Ovary (tissue), 7 donors: ENCODE measurements at regions not wholly inside any gene's neighbourhood (a gene's known extent, or its start where the extent isn't known, plus 50 kb on each side); places are given as distances from the start of the nearest gene placed in this dataset.

Experiments
- DNase-seq, 5 donors: peaks; one replicate each; pipeline ENCODE4 v3.0.0-alpha.2; 2019 to 2020
- H3K27ac ChIP-seq, 2 donors: fragments of 200-600 bp; one replicate each; pipeline versions ENCODE4 v1.5.1 to v1.8.0; 2019 to 2022
- H3K27me3 ChIP-seq: fragments of 200-600 bp; one replicate; pipeline ENCODE4 v1.8.0; 2022
- H3K36me3 ChIP-seq: fragments of 200-600 bp; sonication (generic); one replicate; pipeline ENCODE4 v1.5.1; 2019
- H3K4me1 ChIP-seq: one replicate; pipeline ENCODE4 v1.8.1; 2013; ENCODE audit warnings: mild to moderate bottlenecking, moderate library complexity; ENCODE audit not compliant: insufficient read depth
- H3K4me3 ChIP-seq: fragments of 200-600 bp; sonication (generic); one replicate; pipeline ENCODE4 v1.5.1; 2017
- H3K9me3 ChIP-seq, 2 donors: fragments of 200-600 bp in 1 of 2; sonication (generic) in 1 of 2; one replicate each; pipeline versions ENCODE4 v1.5.1 to v1.8.1; 2013 to 2019; ENCODE audit warnings: mild to moderate bottlenecking in 1 of 2, moderate library complexity in 1 of 2
- CTCF ChIP-seq, 3 donors: fragments of 450-650 bp in 2 of 3; fragments of 200-600 bp in 1 of 3; IDR thresholded peaks; one replicate each; pipeline versions ENCODE4 v1.5.1 to v1.8.0; 2016 to 2022; ENCODE audit warnings: antibody characterized with exemption in 3 of 3, mild to moderate bottlenecking in 1 of 3
- EP300 ChIP-seq: sonication (generic); formaldehyde crosslinking; IDR thresholded peaks from one replicate; pipeline ENCODE4 v1.6.1; 2017; ENCODE audit warnings: antibody characterized with exemption
- POLR2A ChIP-seq: fragments of 450-650 bp; IDR thresholded peaks from one replicate; pipeline ENCODE4 v1.6.1; 2017; ENCODE audit warnings: antibody characterized with exemption, mild to moderate bottlenecking, moderate library complexity
- WGBS, 3 donors: extraction: QIAGEN DNeasy Blood & Tissue Kit in 1 of 3; methylation state at CpG; one replicate each; pipeline versions ENCODE4 v1.1.5 to v1.1.7; 2013 to 2017; 5-methylcytosine and 5-hydroxymethylcytosine counted together
- intact Hi-C, 4 donors: fragments of 100-400 bp; cut with DNase I; formaldehyde crosslinking; loops; one replicate each; pipeline versions ENCODE4 v1.11.0 to v1.15.1; 2022 to 2023
- donor health status: DM: no; HTN: no; CAD: no; lungs with moderate emphysema.
- donor health status: DM: no; HTN: no; CAD: no.
- donor health status: Bipolar disorder and iron deficiency.
- donor health status: DM: no; HTN: no; CAD: no.
- donor health status: DM: yes; HTN: yes; CAD: no.

DNA sequence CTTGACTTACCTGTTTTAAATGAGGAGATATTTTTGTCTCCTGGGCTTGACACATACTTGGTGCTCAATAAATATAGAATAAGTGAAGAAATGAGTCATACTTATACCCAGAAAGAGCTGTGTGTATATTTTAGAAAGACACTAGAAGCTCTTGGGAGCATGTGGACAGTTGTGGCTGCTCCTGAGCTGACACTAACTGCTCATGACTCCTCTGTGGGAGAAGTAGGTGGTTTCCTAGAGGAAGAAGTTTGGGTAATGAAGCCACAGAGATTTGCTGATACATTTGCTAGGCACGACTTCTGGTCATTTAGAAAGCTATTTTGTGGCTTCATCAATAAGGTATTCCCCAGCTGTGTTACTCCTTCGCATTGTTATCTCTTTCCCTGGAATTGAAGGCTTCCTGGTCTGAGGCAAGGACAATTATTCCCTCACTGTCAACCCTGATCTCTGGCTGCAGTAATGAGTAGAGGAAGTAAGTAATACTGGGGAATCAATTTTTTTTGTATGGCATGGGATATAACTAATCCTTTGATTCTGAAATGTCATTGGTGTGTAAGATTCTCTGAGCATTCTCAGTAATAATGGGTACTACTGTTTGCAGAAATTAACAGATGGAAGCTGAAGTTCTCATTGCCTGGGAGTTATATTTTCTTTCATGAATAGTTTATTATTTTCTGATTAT, 79.6 kb upstream of the DCBLD2 start:
- no peak overlapping the region for H3K27ac ChIP-seq

DNA sequence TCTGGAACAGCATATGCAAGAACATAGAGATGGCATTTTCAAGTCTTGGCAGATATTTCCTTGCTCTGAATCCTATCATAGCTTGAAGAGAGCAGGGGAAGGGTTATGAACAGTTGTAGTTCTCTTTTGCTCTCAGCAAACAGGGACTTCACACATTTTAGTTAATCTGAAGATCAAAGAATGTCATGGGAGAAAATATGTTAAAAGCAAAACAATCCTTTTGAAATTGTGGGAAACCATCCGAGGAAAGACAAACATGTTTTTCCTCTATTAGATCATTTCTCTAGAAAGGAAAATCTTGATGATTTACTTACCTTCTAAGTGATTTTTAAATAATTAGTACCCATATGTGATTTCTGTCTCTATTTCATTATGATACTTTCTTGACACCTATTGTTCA, 77.8 kb upstream of the DCBLD2 start:
- no peak overlapping the region for H3K27ac ChIP-seq
- intact Hi-C loops: no loop called here
- no peaks in the 10 kb centered on the region for H3K9me3 ChIP-seq
- H3K27me3 ChIP-seq: no peaks in the 10 kb centered on the region
- H3K4me3 ChIP-seq: no peak overlapping the region
- WGBS, 3 donors: 52 to 60% (median 52%) methylated on average over 1 of the region's 1 CpG
- no peaks in the 10 kb centered on the region for H3K36me3 ChIP-seq
- H3K4me1 ChIP-seq: no peaks in the 10 kb centered on the region
- no peak for DNase-seq
- TF ChIP-seq POLR2A (no peak), EP300 (no peak), CTCF (IDR thresholded peaks at IDR 0.05) (no peak)

More for the DNA sequence above, 79.6 kb upstream of the DCBLD2 start:
- no peak for TF ChIP-seq CTCF (IDR thresholded peaks at IDR 0.05)
- no peak for TF ChIP-seq EP300
- TF ChIP-seq POLR2A: no peak
- no peaks in the 10 kb centered on the region for H3K27me3 ChIP-seq
- intact Hi-C loops: no loop called here
- 36 to 48% (median 43%) methylated on average over 2 of the region's 2 CpGs for WGBS, 3 donors
- DNase-seq: no peak
- H3K9me3 ChIP-seq: no peaks in the 10 kb centered on the region
- H3K36me3 ChIP-seq: no peaks in the 10 kb centered on the region
- peaks cover 3% of the 10 kb centered on the region for H3K4me1 ChIP-seq
- H3K4me3 ChIP-seq: no peak overlapping the region

DNA sequence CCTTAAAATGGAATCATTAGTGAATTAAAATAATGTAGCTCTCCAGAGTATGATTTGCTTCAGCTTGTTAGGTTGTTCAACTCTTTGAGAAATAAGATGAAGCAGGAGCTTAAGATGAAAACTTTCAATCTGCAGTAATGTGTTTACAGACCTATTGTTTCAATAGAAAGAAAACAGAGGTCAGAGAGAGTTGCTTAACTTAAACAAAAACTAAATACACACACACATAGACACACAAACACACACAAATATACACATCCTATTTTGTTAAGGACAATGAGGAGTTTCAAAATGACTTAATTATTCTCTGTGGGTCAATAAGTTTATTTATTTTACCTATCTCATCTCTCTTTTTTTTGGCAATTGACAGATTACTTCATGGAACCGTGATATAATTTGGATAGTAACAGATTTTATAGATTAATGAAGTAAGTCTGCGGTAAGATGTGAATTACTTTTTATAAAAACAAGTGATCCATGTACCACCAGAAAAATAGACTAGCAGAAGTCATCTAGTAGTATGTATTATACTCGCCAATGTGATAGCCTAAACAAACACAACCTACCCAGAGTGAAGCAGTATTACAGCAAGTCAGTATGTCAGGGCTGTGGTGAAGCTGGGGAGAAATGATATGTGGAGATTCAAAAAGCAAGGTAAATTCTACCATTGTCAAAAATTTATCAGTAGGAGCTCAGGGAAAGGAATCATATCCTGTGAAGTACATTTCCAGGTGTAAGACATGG, 76.7 kb upstream of the DCBLD2 start:
- Histone ChIP-seq H3K9me3 (no peaks in the 10 kb centered on the region), H3K4me3 (no peak overlapping the region), H3K27ac (no peak overlapping the region), H3K36me3 (no peaks in the 10 kb centered on the region), H3K4me1 (no peaks in the 10 kb centered on the region), H3K27me3 (no peaks in the 10 kb centered on the region)
- WGBS, 3 donors: 61 to 94% (median 74%) methylated on average over 3 of the region's 3 CpGs
- DNase-seq: no peak
- intact Hi-C loops: no loop called here
- TF ChIP-seq CTCF (IDR thresholded peaks at IDR 0.05): no peak
- TF ChIP-seq EP300: no peak
- no peak for TF ChIP-seq POLR2A

DNA sequence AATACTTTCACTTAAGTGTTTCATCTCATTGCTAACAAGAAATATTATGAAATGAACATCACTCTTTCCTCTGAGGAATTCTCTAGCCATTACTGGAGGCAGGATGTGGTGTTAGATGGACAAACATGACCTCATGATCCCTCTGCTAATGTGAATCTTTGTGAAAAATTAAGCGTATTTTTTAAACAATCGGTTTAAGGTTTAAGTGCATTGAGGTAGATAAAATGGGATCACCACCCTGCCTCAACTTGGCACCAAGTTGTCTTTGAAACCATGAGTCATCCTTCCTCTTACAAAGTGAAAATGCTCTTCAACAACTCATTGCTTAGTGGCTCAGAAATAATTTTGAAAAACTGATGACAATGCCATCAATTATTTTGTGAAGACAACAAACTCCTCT, 76.0 kb upstream of the DCBLD2 start:
- Histone ChIP-seq H3K27me3 (no peaks in the 10 kb centered on the region), H3K4me1 (no peaks in the 10 kb centered on the region), H3K4me3 (no peak overlapping the region), H3K36me3 (no peaks in the 10 kb centered on the region), H3K27ac (no peak overlapping the region), H3K9me3 (no peaks in the 10 kb centered on the region)
- TF ChIP-seq EP300: no peak
- no peak for TF ChIP-seq CTCF (IDR thresholded peaks at IDR 0.05)
- no peak for TF ChIP-seq POLR2A
- intact Hi-C loops: no loop called here
- 56 to 71% (median 66%) methylated on average over 2 of the region's 2 CpGs for WGBS, 3 donors
- no peak for DNase-seq
